ENCODE measurements at regions not wholly inside any gene's neighbourhood (a gene's known extent, or its start where the extent isn't known, plus 50 kb on each side); places are given as distances from the start of the nearest gene placed in this dataset.

GRCh38 chr2:129859175-129859574, 120.3 kb upstream of the RAB6C start:
- no peak for DNase-seq (ENCODE audit: low read depth)
- no peak for TF ChIP-seq CTCF (conservative IDR thresholded peaks at IDR 0.05; ENCODE audit: low read depth, low read length)

GRCh38 chr2:129860088-129860487, 119.4 kb upstream of the RAB6C start:
- H3K4me3 ChIP-seq (ENCODE audit: low read depth, low read length) = no peak overlapping the region
- DNase-seq (ENCODE audit: low read depth) = no peak
- no peak for TF ChIP-seq CTCF (conservative IDR thresholded peaks at IDR 0.05; ENCODE audit: low read depth, low read length)

More at GRCh38 chr2:129859175-129859574, 120.3 kb upstream of the RAB6C start:
- no peak overlapping the region for H3K4me3 ChIP-seq (ENCODE audit: low read depth, low read length)

GRCh38 chr2:129861666-129862288, 117.7 kb upstream of the RAB6C start:
- no peak overlapping the region for H3K4me3 ChIP-seq (ENCODE audit: low read depth, low read length)
- no peak for TF ChIP-seq CTCF (conservative IDR thresholded peaks at IDR 0.05; ENCODE audit: low read depth, low read length)
- no peak for DNase-seq (ENCODE audit: low read depth)

GRCh38 chr2:129862668-129863067, 116.8 kb upstream of the RAB6C start:
- no peak for TF ChIP-seq CTCF (conservative IDR thresholded peaks at IDR 0.05; ENCODE audit: low read depth, low read length)
- no peak for DNase-seq (ENCODE audit: low read depth)
- H3K4me3 ChIP-seq (ENCODE audit: low read depth, low read length) = no peak overlapping the region

GRCh38 chr2:129863350-129863749, 116.1 kb upstream of the RAB6C start:
- TF ChIP-seq CTCF (conservative IDR thresholded peaks at IDR 0.05; ENCODE audit: low read depth, low read length) = no peak
- H3K4me3 ChIP-seq (ENCODE audit: low read depth, low read length) = no peak overlapping the region
- DNase-seq (ENCODE audit: low read depth) = no peak

GRCh38 chr2:129864719-129865118, 114.7 kb upstream of the RAB6C start:
- no peak for TF ChIP-seq CTCF (conservative IDR thresholded peaks at IDR 0.05; ENCODE audit: low read depth, low read length)
- no peak overlapping the region for H3K4me3 ChIP-seq (ENCODE audit: low read depth, low read length)
- no peak for DNase-seq (ENCODE audit: low read depth)

- TF ChIP-seq CTCF (conservative IDR thresholded peaks at IDR 0.05; ENCODE audit: low read depth, low read length) = no peak
- no peak for DNase-seq (ENCODE audit: low read depth)
- no peak overlapping the region for H3K4me3 ChIP-seq (ENCODE audit: low read depth, low read length)
Observed at GRCh38 chr2:129865976-129866375, 113.5 kb upstream of the RAB6C start.
